Panc1 (cell line): ENCODE measurements at regions not wholly inside any gene's neighbourhood (a gene's known extent, or its start where the extent isn't known, plus 50 kb on each side); places are given as distances from the start of the nearest gene placed in this dataset.

Experiments used
- ATAC-seq: fragments of 200-7000 bp; cut with Tn5 transposase; 2 replicates; pipeline ENCODE4 v1.9.1; 2020; ENCODE audit warnings: mild to moderate bottlenecking, moderate library complexity
- BruUV-seq: library from RNA; stranded (reverse); fragments of 400-500 nt; replicated peaks from 2 replicates; lab custom pipeline; 2021; lab: Mats Ljungman, UMichigan
- CTCF ChIA-PET: fragments of 300-600 bp; sonication (Branson Sonifier 250); formaldehyde crosslinking; loops from one replicate; lab custom pipeline; 2022; ENCODE audit warnings: antibody characterized with exemption; lab: Charles Lee
- POLR2A ChIA-PET: fragments of 300-600 bp; sonication (Branson Sonifier 250); formaldehyde crosslinking; loops from one replicate; lab custom pipeline; 2022; ENCODE audit warnings: antibody characterized with exemption; lab: Charles Lee
- DNase-seq: peaks from one replicate; pipeline ENCODE4 v3.0.0-alpha.2; 2010; ENCODE audit warnings: low read depth, low spot score
- H3K27ac ChIP-seq: 2 replicates; pipeline ENCODE4 v1.5.1; 2011; ENCODE audit warnings: mild to moderate bottlenecking, low read length, inconsistent platforms
- H3K27me3 ChIP-seq: fragments of 200-500 bp; sonication (Bioruptor generic); 2 replicates; pipeline ENCODE4 v1.6.0; 2014; ENCODE audit warnings: low read length, inconsistent platforms; ENCODE audit not compliant: control insufficient read depth, insufficient read depth
- H3K36me3 ChIP-seq: fragments of 200-500 bp; sonication (Bioruptor generic); 2 replicates; pipeline ENCODE4 v1.5.1; 2014; ENCODE audit warnings: inconsistent platforms, mild to moderate bottlenecking, low read length, moderate library complexity; ENCODE audit not compliant: control insufficient read depth, insufficient read depth
- H3K4me1 ChIP-seq: 2 replicates; pipeline ENCODE4 v1.5.1; 2011; ENCODE audit warnings: inconsistent platforms, mild to moderate bottlenecking, low read length, moderate library complexity; ENCODE audit not compliant: control insufficient read depth, insufficient read depth
- H3K4me3 ChIP-seq, 2 experiments: 2 replicates each; pipeline ENCODE4 v1.5.1; 2011 to 2012; ENCODE audit warnings: low read depth in 2 of 2, low read length in 2 of 2, mild to moderate bottlenecking in 2 of 2, inconsistent platforms in 1 of 2, moderate library complexity in 1 of 2
- H3K9me3 ChIP-seq: fragments of 200-500 bp; sonication (Bioruptor generic); 2 replicates; pipeline ENCODE4 v1.5.1; 2014; ENCODE audit warnings: low read depth, mild to moderate bottlenecking, inconsistent platforms, low read length, moderate library complexity; ENCODE audit not compliant: control insufficient read depth, insufficient read depth
- POLR2AphosphoS5 ChIP-seq: IDR thresholded peaks from 2 replicates; pipeline ENCODE4 v1.6.1; 2012; ENCODE audit warnings: mild to moderate bottlenecking, low read depth, low read length, moderate library complexity
- SIN3A ChIP-seq: IDR thresholded peaks from 2 replicates; pipeline ENCODE4 v1.6.1; 2012; ENCODE audit warnings: low read depth, mild to moderate bottlenecking, low read length, moderate library complexity, borderline replicate concordance; ENCODE audit not compliant: insufficient read depth
- TCF7L2 ChIP-seq: IDR thresholded peaks from 2 replicates; pipeline ENCODE4 v1.6.1; 2011; ENCODE audit warnings: mild to moderate bottlenecking, low read depth, low read length, inconsistent platforms
- in situ Hi-C: cut with HindIII; loops from 2 replicates; pipeline ENCODE4 v1.10.0; 2016; ENCODE audit warnings: low sequenced_read_pairs, low pct_unique_long_range_greater_than_20kb
- intact Hi-C: fragments of 100-400 bp; cut with micrococcal nuclease; formaldehyde crosslinking; loops from one replicate; pipeline ENCODE4 v1.10.0; 2022; ENCODE audit not compliant: unreplicated experiment
- TF ChIP-seq, protein P1 (sequence below): fragments of 450-650 bp; IDR thresholded peaks from 2 replicates; pipeline ENCODE4 v1.5.1; 2017; ENCODE audit warnings: mild to moderate bottlenecking
- TF ChIP-seq, protein P2 (sequence below), 2 experiments: IDR thresholded peaks; 2 replicates each; pipeline ENCODE4 v1.6.1; 2011 to 2012; ENCODE audit warnings: low read depth in 2 of 2, control low read depth in 1 of 2, low read length in 1 of 2, mild to moderate bottlenecking in 1 of 2, moderate library complexity in 1 of 2; ENCODE audit not compliant: insufficient read depth in 1 of 2

DNA sequence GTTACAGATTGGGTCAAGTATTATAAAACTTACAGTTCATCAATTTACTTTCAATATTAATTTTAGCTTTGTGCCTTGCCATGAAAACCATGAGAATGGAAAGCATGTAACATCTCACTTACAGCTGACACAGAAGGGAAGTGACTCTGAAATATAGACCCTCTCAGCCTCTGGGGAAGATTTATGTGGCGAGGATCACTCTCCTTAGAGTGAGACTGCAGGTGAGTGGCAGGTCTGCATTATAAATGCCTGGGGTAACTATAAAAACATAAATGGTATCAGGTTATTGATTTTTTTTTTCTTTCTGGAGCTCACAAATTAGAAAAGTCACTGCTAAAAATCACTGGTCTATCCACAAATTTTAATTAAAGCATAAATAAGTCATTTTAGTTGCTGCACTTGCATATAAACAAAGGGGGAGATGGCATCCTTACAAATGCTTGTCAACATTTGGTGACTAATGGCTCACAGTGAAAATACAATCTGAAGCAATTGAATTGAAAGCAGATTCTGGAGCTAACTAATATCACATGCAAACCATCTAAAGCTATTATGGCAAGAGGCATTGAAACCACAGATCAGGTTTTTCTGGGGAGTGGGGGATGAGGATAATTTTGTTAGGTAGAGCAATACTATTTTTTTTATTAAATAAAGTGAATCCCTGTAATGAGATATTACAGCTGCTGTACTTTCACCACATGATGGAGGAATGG, 200.9 kb downstream of the TM2D1 start:
- Histone ChIP-seq H3K4me1 (no peaks in the 10 kb centered on the region), H3K27me3 (peaks cover 8% of the 10 kb centered on the region), H3K4me3 (no peak overlapping the region), H3K36me3 (no peaks in the 10 kb centered on the region), H3K9me3 (no peaks in the 10 kb centered on the region), H3K27ac (no peak overlapping the region)
- no peak for DNase-seq
- no TSS peak for BruUV-seq
- CTCF ChIA-PET: no interaction called here
- TF ChIP-seq, protein P1, sequence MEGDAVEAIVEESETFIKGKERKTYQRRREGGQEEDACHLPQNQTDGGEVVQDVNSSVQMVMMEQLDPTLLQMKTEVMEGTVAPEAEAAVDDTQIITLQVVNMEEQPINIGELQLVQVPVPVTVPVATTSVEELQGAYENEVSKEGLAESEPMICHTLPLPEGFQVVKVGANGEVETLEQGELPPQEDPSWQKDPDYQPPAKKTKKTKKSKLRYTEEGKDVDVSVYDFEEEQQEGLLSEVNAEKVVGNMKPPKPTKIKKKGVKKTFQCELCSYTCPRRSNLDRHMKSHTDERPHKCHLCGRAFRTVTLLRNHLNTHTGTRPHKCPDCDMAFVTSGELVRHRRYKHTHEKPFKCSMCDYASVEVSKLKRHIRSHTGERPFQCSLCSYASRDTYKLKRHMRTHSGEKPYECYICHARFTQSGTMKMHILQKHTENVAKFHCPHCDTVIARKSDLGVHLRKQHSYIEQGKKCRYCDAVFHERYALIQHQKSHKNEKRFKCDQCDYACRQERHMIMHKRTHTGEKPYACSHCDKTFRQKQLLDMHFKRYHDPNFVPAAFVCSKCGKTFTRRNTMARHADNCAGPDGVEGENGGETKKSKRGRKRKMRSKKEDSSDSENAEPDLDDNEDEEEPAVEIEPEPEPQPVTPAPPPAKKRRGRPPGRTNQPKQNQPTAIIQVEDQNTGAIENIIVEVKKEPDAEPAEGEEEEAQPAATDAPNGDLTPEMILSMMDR: no peak
- in situ Hi-C loops: no loop called here
- intact Hi-C loops: no loop called here
- POLR2A ChIA-PET: no interaction called here
- no peak for ATAC-seq

DNA sequence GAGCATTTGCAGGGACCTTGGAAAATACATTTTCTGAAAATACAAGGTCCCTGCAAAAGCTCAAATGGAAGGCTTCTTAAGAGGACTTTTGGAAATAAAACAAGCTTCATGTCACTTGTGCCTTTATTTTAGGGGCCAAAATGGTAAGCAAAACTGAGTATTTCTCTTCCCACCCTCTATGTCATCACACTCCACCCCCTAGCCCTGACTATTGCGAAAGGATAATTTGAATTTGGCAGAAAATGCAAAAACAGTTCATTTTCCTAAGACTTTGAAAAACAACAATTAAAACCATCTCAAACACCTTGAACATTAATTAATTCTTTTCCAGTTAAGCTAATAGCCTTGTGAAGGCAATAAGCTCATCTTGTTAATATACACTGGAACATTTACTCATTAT, 201.7 kb downstream of the TM2D1 start:
- TF ChIP-seq TCF7L2: no peak
- TF ChIP-seq, protein P1: no peak
- TF ChIP-seq, protein P2, sequence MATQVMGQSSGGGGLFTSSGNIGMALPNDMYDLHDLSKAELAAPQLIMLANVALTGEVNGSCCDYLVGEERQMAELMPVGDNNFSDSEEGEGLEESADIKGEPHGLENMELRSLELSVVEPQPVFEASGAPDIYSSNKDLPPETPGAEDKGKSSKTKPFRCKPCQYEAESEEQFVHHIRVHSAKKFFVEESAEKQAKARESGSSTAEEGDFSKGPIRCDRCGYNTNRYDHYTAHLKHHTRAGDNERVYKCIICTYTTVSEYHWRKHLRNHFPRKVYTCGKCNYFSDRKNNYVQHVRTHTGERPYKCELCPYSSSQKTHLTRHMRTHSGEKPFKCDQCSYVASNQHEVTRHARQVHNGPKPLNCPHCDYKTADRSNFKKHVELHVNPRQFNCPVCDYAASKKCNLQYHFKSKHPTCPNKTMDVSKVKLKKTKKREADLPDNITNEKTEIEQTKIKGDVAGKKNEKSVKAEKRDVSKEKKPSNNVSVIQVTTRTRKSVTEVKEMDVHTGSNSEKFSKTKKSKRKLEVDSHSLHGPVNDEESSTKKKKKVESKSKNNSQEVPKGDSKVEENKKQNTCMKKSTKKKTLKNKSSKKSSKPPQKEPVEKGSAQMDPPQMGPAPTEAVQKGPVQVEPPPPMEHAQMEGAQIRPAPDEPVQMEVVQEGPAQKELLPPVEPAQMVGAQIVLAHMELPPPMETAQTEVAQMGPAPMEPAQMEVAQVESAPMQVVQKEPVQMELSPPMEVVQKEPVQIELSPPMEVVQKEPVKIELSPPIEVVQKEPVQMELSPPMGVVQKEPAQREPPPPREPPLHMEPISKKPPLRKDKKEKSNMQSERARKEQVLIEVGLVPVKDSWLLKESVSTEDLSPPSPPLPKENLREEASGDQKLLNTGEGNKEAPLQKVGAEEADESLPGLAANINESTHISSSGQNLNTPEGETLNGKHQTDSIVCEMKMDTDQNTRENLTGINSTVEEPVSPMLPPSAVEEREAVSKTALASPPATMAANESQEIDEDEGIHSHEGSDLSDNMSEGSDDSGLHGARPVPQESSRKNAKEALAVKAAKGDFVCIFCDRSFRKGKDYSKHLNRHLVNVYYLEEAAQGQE (IDR thresholded peaks at IDR 0.05; ENCODE audit: insufficient read depth in 1 of 2, low read depth in 2 of 2, low read length in 1 of 2): no peak
- TF ChIP-seq POLR2AphosphoS5: no peak
- no peak for TF ChIP-seq SIN3A
- Histone ChIP-seq H3K9me3 (no peaks in the 10 kb centered on the region), H3K27ac (no peak overlapping the region), H3K36me3 (no peaks in the 10 kb centered on the region), H3K4me1 (no peaks in the 10 kb centered on the region), H3K27me3 (peaks cover 8% of the 10 kb centered on the region), H3K4me3 (no peak overlapping the region)
- in situ Hi-C loops (no loop called here), intact Hi-C loops (no loop called here)
- ATAC-seq (no peak), DNase-seq (no peak)
- CTCF ChIA-PET: no interaction called here
- BruUV-seq: no TSS peak
- POLR2A ChIA-PET: no interaction called here
